8988T (cell line): ENCODE measurements at regions not wholly inside any gene's neighbourhood (a gene's known extent, or its start where the extent isn't known, plus 50 kb on each side); places are given as distances from the start of the nearest gene placed in this dataset.

Experiments
- DNase-seq: peaks from one replicate; pipeline ENCODE4 v3.0.0; 2011

DNA sequence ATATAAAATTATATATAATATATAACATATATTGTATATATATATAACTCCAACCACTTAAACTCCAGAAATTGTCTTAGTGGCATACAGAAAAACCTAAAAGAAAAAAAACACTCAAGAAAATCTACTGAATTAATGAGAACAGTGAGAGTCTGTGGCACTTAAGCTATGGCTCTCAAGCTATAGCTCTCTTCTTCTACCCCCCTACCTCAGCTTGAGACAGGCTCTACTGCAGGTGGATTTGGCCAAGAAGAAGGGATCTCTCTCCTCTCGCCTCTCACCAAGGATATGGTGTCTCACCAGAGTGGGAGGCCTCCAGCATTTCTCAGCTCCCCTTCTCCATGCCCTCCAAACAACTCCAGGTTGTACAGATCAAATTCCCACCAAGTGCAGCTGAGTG is 64.5 kb upstream of the DAB2 start:
- no peak for DNase-seq

- DNase-seq = no peak
Measured at GRCh38 chr5:39486790-39487189, 62.0 kb upstream of the DAB2 start.

GRCh38 chr5:39486361-39486760 is 61.6 kb upstream of the DAB2 start:
- no peak for DNase-seq

- no peak for DNase-seq
Measured at GRCh38 chr5:39485079-39485478, 60.3 kb upstream of the DAB2 start.

DNA sequence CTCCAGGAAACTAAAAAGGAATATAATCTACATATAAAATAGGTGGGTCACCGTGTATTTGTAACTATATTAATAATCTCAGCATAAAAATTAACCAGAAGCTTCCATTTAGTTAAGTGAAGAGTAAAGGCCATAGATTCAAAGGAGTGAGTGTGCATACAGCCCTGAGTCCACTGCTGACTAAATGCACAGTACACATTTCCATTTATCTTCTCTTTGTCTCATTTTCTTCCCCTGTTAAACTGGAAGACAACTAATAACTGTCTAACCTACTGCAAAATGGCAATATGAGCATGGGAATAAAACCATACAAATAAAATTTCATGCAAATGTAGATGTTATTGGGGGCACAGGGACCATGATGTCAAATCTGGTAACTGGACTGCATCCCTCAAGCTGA is 59.9 kb upstream of the DAB2 start:
- no peak for DNase-seq

- no peak for DNase-seq
Measured at GRCh38 chr5:39482098-39482497, 57.3 kb upstream of the DAB2 start.

- DNase-seq = no peak
Measured at GRCh38 chr5:39479537-39479936, 54.8 kb upstream of the DAB2 start.

DNA sequence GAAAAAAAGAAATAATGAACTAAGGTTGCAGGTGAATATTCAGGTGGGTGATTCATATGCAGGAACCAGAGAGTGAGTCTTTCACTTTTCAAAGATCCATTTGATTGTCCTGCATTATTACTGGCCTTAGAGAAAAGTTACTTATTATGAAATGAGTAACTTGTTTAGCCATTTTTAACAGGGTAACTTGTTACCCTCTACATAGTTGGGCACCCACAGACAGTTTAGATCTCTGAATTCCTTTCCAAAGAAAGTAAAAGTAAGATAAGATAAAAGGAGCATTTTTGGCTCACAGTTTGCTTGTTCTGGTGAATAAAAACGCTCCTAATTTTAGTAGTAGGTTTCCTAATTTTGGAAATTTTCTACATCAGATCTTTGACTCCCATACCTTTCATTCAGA is 54.1 kb upstream of the DAB2 start:
- no peak for DNase-seq

DNA sequence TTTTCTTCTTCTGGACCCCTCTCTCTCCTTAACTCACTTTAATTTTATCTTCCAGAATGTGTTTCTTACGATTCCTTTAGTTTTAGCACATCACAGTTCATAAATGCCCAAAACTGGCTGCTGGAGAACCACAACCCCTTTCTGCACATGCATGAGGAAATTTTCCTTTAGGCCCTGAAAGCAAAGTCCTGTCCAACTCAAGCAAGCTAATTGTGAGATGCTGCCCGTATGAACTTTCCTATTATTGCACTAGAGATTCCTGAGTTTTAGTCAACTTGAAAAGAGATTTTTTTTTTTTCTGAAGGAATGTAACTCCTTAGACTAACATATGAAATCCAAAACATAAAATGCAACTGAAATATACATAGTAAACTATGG is 52.1 kb upstream of the DAB2 start:
- no peak for DNase-seq

GRCh38 chr5:39475881-39476842 is 51.4 kb upstream of the DAB2 start:
- no peak for DNase-seq

- no peak for DNase-seq
Measured at GRCh38 chr5:39475159-39475571, 50.4 kb upstream of the DAB2 start.
